GM12878 (cell line): ENCODE measurements at regions not wholly inside any gene's neighbourhood (a gene's known extent, or its start where the extent isn't known, plus 50 kb on each side); places are given as distances from the start of the nearest gene placed in this dataset.

Experiments used
- ATAC-seq: fragments of 200-7000 bp; cut with Tn5 transposase; 3 replicates; pipeline ENCODE4 v1.9.1; 2020; ENCODE audit warnings: mild to moderate bottlenecking, moderate library complexity
- BruUV-seq: library from RNA; stranded (reverse); fragments of 400-500 nt; replicated peaks from 2 replicates; lab custom pipeline; 2021; lab: Mats Ljungman, UMichigan
- CTCF ChIA-PET: fragments of 300-600 bp; sonication (Branson Sonifier 250); formaldehyde crosslinking; extraction: SDS; loops from one replicate; lab custom pipeline; 2021; ENCODE audit warnings: inconsistent platforms; lab: Yijun Ruan, JAX
- POLR2A ChIA-PET: fragments of 350-600 bp; formaldehyde crosslinking; extraction: SDS; loops from one replicate; lab custom pipeline; 2021; ENCODE audit warnings: inconsistent platforms; lab: Charles Lee
- RAD21 ChIA-PET: fragments of 300-600 bp; sonication (Branson Sonifier 250); formaldehyde crosslinking; loops from one replicate; lab custom pipeline; 2023; ENCODE audit warnings: antibody characterized with exemption; ENCODE audit not compliant: unreplicated experiment; lab: Charles Lee
- SMC1A ChIA-PET: fragments of 300-600 bp; sonication (Branson Sonifier 250); formaldehyde crosslinking; loops from one replicate; lab custom pipeline; 2023; ENCODE audit not compliant: unreplicated experiment, uncharacterized antibody; lab: Charles Lee
- DNase-seq: peaks from one replicate; pipeline ENCODE4 v3.0.0-alpha.2; 2011; ENCODE audit warnings: low read depth, low spot score
- FAIRE-seq: peaks from 3 replicates; lab custom pipeline; 2011; peaks lifted over from hg19 to GRCh38; lab: Jason Lieb, UNC
- H2AFZ ChIP-seq: 2 replicates; pipeline ENCODE4 v1.6.0; 2011; ENCODE audit warnings: low read depth, low read length, control low read depth; ENCODE audit not compliant: control insufficient read depth
- H3K27ac ChIP-seq: 2 replicates; pipeline ENCODE4 v1.5.1; 2011; ENCODE audit warnings: control low read depth; ENCODE audit not compliant: control insufficient read depth, insufficient read depth
- H3K27me3 ChIP-seq, 2 experiments: replicated peaks in 1 of 2; 2 replicates each; pipeline versions ENCODE4 v1.6.0 to v1.6.1; 2011; ENCODE audit warnings: low read length in 1 of 2; ENCODE audit not compliant: control insufficient read depth in 2 of 2, insufficient read depth in 2 of 2
- H3K36me3 ChIP-seq, 2 experiments: 2 replicates each; pipeline ENCODE4 v1.5.1; 2011; ENCODE audit warnings: low read length in 1 of 2; ENCODE audit not compliant: control insufficient read depth in 2 of 2, insufficient read depth in 2 of 2
- H3K4me1 ChIP-seq: 2 replicates; pipeline ENCODE4 v1.6.1; 2011; ENCODE audit warnings: mild to moderate bottlenecking, low read length, moderate library complexity, mixed read lengths; ENCODE audit not compliant: control insufficient read depth, insufficient read depth
- H3K4me2 ChIP-seq: 2 replicates; pipeline ENCODE4 v1.6.0; 2011; ENCODE audit warnings: control low read depth; ENCODE audit not compliant: control insufficient read depth, insufficient read depth
- H3K4me3 ChIP-seq: fragments of 200-600 bp; sonication (generic); 2 replicates; pipeline ENCODE4 v1.5.1; 2016
- H3K79me2 ChIP-seq: 2 replicates; pipeline ENCODE4 v1.6.0; 2011; ENCODE audit warnings: low read length; ENCODE audit not compliant: control insufficient read depth, insufficient read depth
- H3K9ac ChIP-seq: 2 replicates; pipeline ENCODE4 v1.8.0; 2011; ENCODE audit warnings: low read length, control low read depth, mixed read lengths; ENCODE audit not compliant: control insufficient read depth, insufficient read depth
- H3K9me3 ChIP-seq: replicated peaks from 3 replicates; pipeline ENCODE4 v1.5.1; 2011; ENCODE audit warnings: mild to moderate bottlenecking, low read length; ENCODE audit not compliant: control insufficient read depth, insufficient read depth
- H4K20me1 ChIP-seq: 2 replicates; pipeline ENCODE4 v1.6.0; 2011; ENCODE audit not compliant: control insufficient read depth, insufficient read depth
- BCL3 ChIP-seq: IDR thresholded peaks from 2 replicates; pipeline ENCODE4 v1.6.1; 2011; ENCODE audit warnings: borderline replicate concordance, low read depth, mild to moderate bottlenecking, moderate library complexity, low read length; ENCODE audit not compliant: insufficient read depth, poor library complexity, severe bottlenecking
- CBX3 ChIP-seq: fragments of 200-600 bp; sonication (generic); IDR thresholded peaks from 2 replicates; pipeline ENCODE4 v1.6.1; 2016; ENCODE audit warnings: low read depth, borderline replicate concordance
- E2F4 ChIP-seq: IDR thresholded peaks from 2 replicates; pipeline ENCODE4 v1.6.1; 2012; ENCODE audit warnings: low read depth, low read length, improper control_type of control experiment
- EED ChIP-seq: sonication (generic); IDR thresholded peaks from 2 replicates; pipeline ENCODE4 v1.6.1; 2016; ENCODE audit warnings: antibody characterized with exemption, low read depth
- JUNB ChIP-seq: IDR thresholded peaks from 2 replicates; pipeline ENCODE4 v1.6.1; 2016; ENCODE audit warnings: antibody characterized with exemption, mild to moderate bottlenecking
- MTA2 ChIP-seq: fragments of 450-650 bp; IDR thresholded peaks from 2 replicates; pipeline ENCODE4 v1.6.1; 2016; ENCODE audit warnings: low read depth, mild to moderate bottlenecking, moderate library complexity
- NBN ChIP-seq: fragments of 450-650 bp; IDR thresholded peaks from 2 replicates; pipeline ENCODE4 v1.6.1; 2016
- SIN3A ChIP-seq: IDR thresholded peaks from 2 replicates; pipeline ENCODE4 v1.6.1; 2012; ENCODE audit warnings: low read depth, low read length, improper control_type of control experiment
- TCF12 ChIP-seq: IDR thresholded peaks from 2 replicates; pipeline ENCODE4 v1.6.1; 2011; ENCODE audit warnings: low read depth, mild to moderate bottlenecking, low read length
- YY1 ChIP-seq: IDR thresholded peaks from 2 replicates; pipeline ENCODE4 v1.6.1; 2011; ENCODE audit warnings: low read depth, mild to moderate bottlenecking, low read length
- WGBS: methylation state at CpG from one replicate; pipeline ENCODE4 v1.1.6; 2016; ENCODE audit warnings: low lambda C conversion rate; ENCODE audit not compliant: insufficient replicate concordance, insufficient coverage; ENCODE audit errors: missing lambda C conversion rate; 5-methylcytosine and 5-hydroxymethylcytosine counted together
- in situ Hi-C: fragments of 300-500 bp; cut with MboI; formaldehyde crosslinking; loops from 9 replicates; pipeline ENCODE4 v1.14.3; 2018; ENCODE audit warnings: mixed read lengths
- intact Hi-C: fragments of 100-400 bp; cut with micrococcal nuclease; formaldehyde crosslinking; loops from one replicate; pipeline ENCODE4 v1.14.2; 2022; ENCODE audit not compliant: unreplicated experiment
- TF ChIP-seq, protein P1 (sequence below): fragments of 450-650 bp; IDR thresholded peaks from 2 replicates; pipeline ENCODE4 v1.6.1; 2017; ENCODE audit warnings: low read depth, mild to moderate bottlenecking, moderate library complexity
- TF ChIP-seq, protein P2 (sequence below): IDR thresholded peaks from 2 replicates; pipeline ENCODE4 v1.6.1; 2012; ENCODE audit warnings: mild to moderate bottlenecking, low read depth, low read length
- TF ChIP-seq, protein P3 (sequence below): fragments of 450-650 bp; IDR thresholded peaks from 2 replicates; pipeline ENCODE4 v1.6.1; 2016; ENCODE audit warnings: mild to moderate bottlenecking

GRCh38 chr5:22916393-22916792 lies 63.2 kb upstream of the CDH12 start:
- no peak overlapping the region for H3K9ac ChIP-seq
- POLR2A ChIA-PET, result interaction anchor here (0.6 kb wide), 1 partner anchor 499 kb away, joined by 3 read pairs; no protein-coding TSS in a partner anchor
- no peak overlapping the region for H2AFZ ChIP-seq
- in situ Hi-C loops (no loop called here), intact Hi-C loops (no loop called here)
- 0% methylated on average over 1 of the region's 1 CpG for WGBS
- no peak for DNase-seq
- CTCF ChIA-PET, result interaction anchor here (0.6 to 1.4 kb wide), 3 partner anchors 11 to 227 kb away, joined by 3 read pairs; no protein-coding TSS in a partner anchor
- no peak for FAIRE-seq
- TF ChIP-seq EED, result no peak
- no peak for TF ChIP-seq MTA2
- no peak for TF ChIP-seq YY1
- TF ChIP-seq TCF12, result no peak
- TF ChIP-seq, protein P1, sequence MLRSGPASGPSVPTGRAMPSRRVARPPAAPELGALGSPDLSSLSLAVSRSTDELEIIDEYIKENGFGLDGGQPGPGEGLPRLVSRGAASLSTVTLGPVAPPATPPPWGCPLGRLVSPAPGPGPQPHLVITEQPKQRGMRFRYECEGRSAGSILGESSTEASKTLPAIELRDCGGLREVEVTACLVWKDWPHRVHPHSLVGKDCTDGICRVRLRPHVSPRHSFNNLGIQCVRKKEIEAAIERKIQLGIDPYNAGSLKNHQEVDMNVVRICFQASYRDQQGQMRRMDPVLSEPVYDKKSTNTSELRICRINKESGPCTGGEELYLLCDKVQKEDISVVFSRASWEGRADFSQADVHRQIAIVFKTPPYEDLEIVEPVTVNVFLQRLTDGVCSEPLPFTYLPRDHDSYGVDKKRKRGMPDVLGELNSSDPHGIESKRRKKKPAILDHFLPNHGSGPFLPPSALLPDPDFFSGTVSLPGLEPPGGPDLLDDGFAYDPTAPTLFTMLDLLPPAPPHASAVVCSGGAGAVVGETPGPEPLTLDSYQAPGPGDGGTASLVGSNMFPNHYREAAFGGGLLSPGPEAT, result no peak
- TF ChIP-seq, protein P2, sequence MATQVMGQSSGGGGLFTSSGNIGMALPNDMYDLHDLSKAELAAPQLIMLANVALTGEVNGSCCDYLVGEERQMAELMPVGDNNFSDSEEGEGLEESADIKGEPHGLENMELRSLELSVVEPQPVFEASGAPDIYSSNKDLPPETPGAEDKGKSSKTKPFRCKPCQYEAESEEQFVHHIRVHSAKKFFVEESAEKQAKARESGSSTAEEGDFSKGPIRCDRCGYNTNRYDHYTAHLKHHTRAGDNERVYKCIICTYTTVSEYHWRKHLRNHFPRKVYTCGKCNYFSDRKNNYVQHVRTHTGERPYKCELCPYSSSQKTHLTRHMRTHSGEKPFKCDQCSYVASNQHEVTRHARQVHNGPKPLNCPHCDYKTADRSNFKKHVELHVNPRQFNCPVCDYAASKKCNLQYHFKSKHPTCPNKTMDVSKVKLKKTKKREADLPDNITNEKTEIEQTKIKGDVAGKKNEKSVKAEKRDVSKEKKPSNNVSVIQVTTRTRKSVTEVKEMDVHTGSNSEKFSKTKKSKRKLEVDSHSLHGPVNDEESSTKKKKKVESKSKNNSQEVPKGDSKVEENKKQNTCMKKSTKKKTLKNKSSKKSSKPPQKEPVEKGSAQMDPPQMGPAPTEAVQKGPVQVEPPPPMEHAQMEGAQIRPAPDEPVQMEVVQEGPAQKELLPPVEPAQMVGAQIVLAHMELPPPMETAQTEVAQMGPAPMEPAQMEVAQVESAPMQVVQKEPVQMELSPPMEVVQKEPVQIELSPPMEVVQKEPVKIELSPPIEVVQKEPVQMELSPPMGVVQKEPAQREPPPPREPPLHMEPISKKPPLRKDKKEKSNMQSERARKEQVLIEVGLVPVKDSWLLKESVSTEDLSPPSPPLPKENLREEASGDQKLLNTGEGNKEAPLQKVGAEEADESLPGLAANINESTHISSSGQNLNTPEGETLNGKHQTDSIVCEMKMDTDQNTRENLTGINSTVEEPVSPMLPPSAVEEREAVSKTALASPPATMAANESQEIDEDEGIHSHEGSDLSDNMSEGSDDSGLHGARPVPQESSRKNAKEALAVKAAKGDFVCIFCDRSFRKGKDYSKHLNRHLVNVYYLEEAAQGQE, result no peak
- TF ChIP-seq CBX3, result no peak
- no peak for TF ChIP-seq BCL3
- no peak for TF ChIP-seq SIN3A
- no peak for TF ChIP-seq JUNB
- no peak for TF ChIP-seq E2F4
- TF ChIP-seq NBN, result no peak
- TF ChIP-seq, protein P3, sequence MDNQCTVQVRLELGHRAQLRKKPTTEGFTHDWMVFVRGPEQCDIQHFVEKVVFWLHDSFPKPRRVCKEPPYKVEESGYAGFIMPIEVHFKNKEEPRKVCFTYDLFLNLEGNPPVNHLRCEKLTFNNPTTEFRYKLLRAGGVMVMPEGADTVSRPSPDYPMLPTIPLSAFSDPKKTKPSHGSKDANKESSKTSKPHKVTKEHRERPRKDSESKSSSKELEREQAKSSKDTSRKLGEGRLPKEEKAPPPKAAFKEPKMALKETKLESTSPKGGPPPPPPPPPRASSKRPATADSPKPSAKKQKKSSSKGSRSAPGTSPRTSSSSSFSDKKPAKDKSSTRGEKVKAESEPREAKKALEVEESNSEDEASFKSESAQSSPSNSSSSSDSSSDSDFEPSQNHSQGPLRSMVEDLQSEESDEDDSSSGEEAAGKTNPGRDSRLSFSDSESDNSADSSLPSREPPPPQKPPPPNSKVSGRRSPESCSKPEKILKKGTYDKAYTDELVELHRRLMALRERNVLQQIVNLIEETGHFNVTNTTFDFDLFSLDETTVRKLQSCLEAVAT, result no peak
- no TSS peak for BruUV-seq
- H3K9me3 ChIP-seq, result no peaks in the 10 kb centered on the region
- no peak overlapping the region for H3K4me3 ChIP-seq
- no peaks in the 10 kb centered on the region for H4K20me1 ChIP-seq
- no peaks in the 10 kb centered on the region for H3K36me3 ChIP-seq
- no peak overlapping the region for H3K4me2 ChIP-seq
- RAD21 ChIA-PET, result no interaction called here
- no peak overlapping the region for H3K27ac ChIP-seq
- no peaks in the 10 kb centered on the region for H3K4me1 ChIP-seq
- H3K27me3 ChIP-seq, result no peaks in the 10 kb centered on the region
- SMC1A ChIA-PET, result interaction anchor here (0.7 to 1.2 kb wide), 4 partner anchors 9 to 120 kb away, joined by 3 to 4 read pairs (median 4); no protein-coding TSS in a partner anchor
- H3K79me2 ChIP-seq, result no peaks in the 10 kb centered on the region
- no peak for ATAC-seq
